SU-DHL-6 (cell line): ENCODE measurements at regions not wholly inside any gene's neighbourhood (a gene's known extent, or its start where the extent isn't known, plus 50 kb on each side); places are given as distances from the start of the nearest gene placed in this dataset.

Source experiments
- H2AFZ ChIP-seq: fragments of 200-600 bp; sonication (generic); 2 replicates; pipeline ENCODE4 v1.6.1; 2014; ENCODE audit warnings: low read depth, mild to moderate bottlenecking, moderate library complexity, mixed read lengths, antibody characterized with exemption, low read length; ENCODE audit not compliant: severe bottlenecking
- H3F3A ChIP-seq: fragments of 200-600 bp; shearing (Covaris generic); 2 replicates; pipeline ENCODE4 v1.6.0; 2016; ENCODE audit warnings: antibody characterized with exemption, mild to moderate bottlenecking; ENCODE audit not compliant: insufficient read depth
- H3K27ac ChIP-seq: fragments of 200-600 bp; sonication (generic); 2 replicates; pipeline ENCODE4 v1.5.1; 2016; ENCODE audit warnings: low read depth, mild to moderate bottlenecking, low read length, moderate library complexity, mixed read lengths
- H3K27me3 ChIP-seq: fragments of 200-600 bp; sonication (generic), shearing (Covaris generic); 2 replicates; pipeline ENCODE4 v1.6.0; 2014; ENCODE audit warnings: mild to moderate bottlenecking, low read length
- H3K36me3 ChIP-seq: fragments of 200-600 bp; sonication (generic); 2 replicates; pipeline ENCODE4 v1.6.1; 2014; ENCODE audit warnings: mild to moderate bottlenecking, low read length, mixed read lengths
- H3K4me2 ChIP-seq: fragments of 300-600, 200-600 bp; shearing (Covaris generic), sonication (generic); 2 replicates; pipeline ENCODE4 v1.6.0; 2014; ENCODE audit warnings: low read length, low read depth, mild to moderate bottlenecking; ENCODE audit not compliant: poor library complexity, severe bottlenecking
- H3K4me3 ChIP-seq: fragments of 200-600 bp; sonication (generic); 2 replicates; pipeline ENCODE4 v1.5.1; 2014; ENCODE audit warnings: antibody characterized with exemption, low read length, mild to moderate bottlenecking, mixed read lengths; ENCODE audit not compliant: insufficient read depth, poor library complexity, severe bottlenecking
- H3K79me2 ChIP-seq: fragments of 200-600 bp; sonication (generic); 2 replicates; pipeline ENCODE4 v1.6.1; 2014; ENCODE audit warnings: mild to moderate bottlenecking, low read length, moderate library complexity; ENCODE audit not compliant: insufficient read depth
- H3K9ac ChIP-seq: fragments of 200-600 bp; sonication (generic); 2 replicates; pipeline ENCODE4 v1.7.0; 2014; ENCODE audit warnings: mild to moderate bottlenecking, low read length
- H3K9me2 ChIP-seq: fragments of 200-600 bp; sonication (generic); replicated peaks from 2 replicates; pipeline ENCODE4 v1.6.1; 2014; ENCODE audit warnings: low read length; ENCODE audit not compliant: insufficient read depth
- H3K9me3 ChIP-seq: fragments of 200-600 bp; sonication (generic); 2 replicates; pipeline ENCODE4 v1.6.1; 2014; ENCODE audit warnings: low read length, mixed read lengths; ENCODE audit not compliant: insufficient read depth
- H4K20me1 ChIP-seq: fragments of 200-600 bp; sonication (generic); 2 replicates; pipeline ENCODE4 v1.6.1; 2014; ENCODE audit warnings: low read depth, mild to moderate bottlenecking, antibody characterized with exemption, low read length, moderate library complexity, mixed read lengths
- EZH2phosphoT487 ChIP-seq: fragments of 200-600 bp; sonication (generic), shearing (Covaris generic); conservative IDR thresholded peaks from 2 replicates; pipeline ENCODE4 v1.6.1; 2018; ENCODE audit warnings: mild to moderate bottlenecking, antibody characterized with exemption, low read length, moderate library complexity, mixed read lengths
- TF ChIP-seq, protein P1 (sequence below): fragments of 200-600 bp; sonication (generic); IDR thresholded peaks from one replicate; pipeline ENCODE4 v1.5.1; 2017; ENCODE audit warnings: antibody characterized with exemption, mild to moderate bottlenecking, low read length, moderate library complexity; ENCODE audit not compliant: insufficient read depth, poor library complexity, severe bottlenecking

- Histone ChIP-seq H3K36me3 (no peaks in the 10 kb centered on the region), H4K20me1 (no peaks in the 10 kb centered on the region), H3K27me3 (no peaks in the 10 kb centered on the region), H3K4me2 (no peak overlapping the region), H3K27ac (no peak overlapping the region), H2AFZ (no peak overlapping the region), H3K9ac (no peak overlapping the region), H3F3A (no peaks in the 10 kb centered on the region), H3K9me2 (no peaks in the 10 kb centered on the region), H3K9me3 (no peaks in the 10 kb centered on the region), H3K79me2 (no peaks in the 10 kb centered on the region), H3K4me3 (no peak overlapping the region)
- no peak for TF ChIP-seq EZH2phosphoT487
- TF ChIP-seq, protein P1, sequence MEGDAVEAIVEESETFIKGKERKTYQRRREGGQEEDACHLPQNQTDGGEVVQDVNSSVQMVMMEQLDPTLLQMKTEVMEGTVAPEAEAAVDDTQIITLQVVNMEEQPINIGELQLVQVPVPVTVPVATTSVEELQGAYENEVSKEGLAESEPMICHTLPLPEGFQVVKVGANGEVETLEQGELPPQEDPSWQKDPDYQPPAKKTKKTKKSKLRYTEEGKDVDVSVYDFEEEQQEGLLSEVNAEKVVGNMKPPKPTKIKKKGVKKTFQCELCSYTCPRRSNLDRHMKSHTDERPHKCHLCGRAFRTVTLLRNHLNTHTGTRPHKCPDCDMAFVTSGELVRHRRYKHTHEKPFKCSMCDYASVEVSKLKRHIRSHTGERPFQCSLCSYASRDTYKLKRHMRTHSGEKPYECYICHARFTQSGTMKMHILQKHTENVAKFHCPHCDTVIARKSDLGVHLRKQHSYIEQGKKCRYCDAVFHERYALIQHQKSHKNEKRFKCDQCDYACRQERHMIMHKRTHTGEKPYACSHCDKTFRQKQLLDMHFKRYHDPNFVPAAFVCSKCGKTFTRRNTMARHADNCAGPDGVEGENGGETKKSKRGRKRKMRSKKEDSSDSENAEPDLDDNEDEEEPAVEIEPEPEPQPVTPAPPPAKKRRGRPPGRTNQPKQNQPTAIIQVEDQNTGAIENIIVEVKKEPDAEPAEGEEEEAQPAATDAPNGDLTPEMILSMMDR: no peak
These were observed 124.0 kb upstream of the S100G start for GRCh38 chrX:16526003-16526402.

- TF ChIP-seq, protein P1: no peak
- TF ChIP-seq EZH2phosphoT487: no peak
- H3K27ac ChIP-seq: no peak overlapping the region
- no peaks in the 10 kb centered on the region for H3F3A ChIP-seq
- no peak overlapping the region for H2AFZ ChIP-seq
- no peak overlapping the region for H3K4me2 ChIP-seq
- no peaks in the 10 kb centered on the region for H3K36me3 ChIP-seq
- H3K79me2 ChIP-seq: no peaks in the 10 kb centered on the region
- no peak overlapping the region for H3K4me3 ChIP-seq
- H3K9ac ChIP-seq: no peak overlapping the region
- H3K27me3 ChIP-seq: no peaks in the 10 kb centered on the region
- H3K9me2 ChIP-seq: no peaks in the 10 kb centered on the region
- H4K20me1 ChIP-seq: no peaks in the 10 kb centered on the region
- H3K9me3 ChIP-seq: no peaks in the 10 kb centered on the region
These were observed 121.3 kb upstream of the S100G start for GRCh38 chrX:16528620-16529019.
